GM19035 (cell line): ENCODE measurements at regions not wholly inside any gene's neighbourhood (a gene's known extent, or its start where the extent isn't known, plus 50 kb on each side); places are given as distances from the start of the nearest gene placed in this dataset.

ENCODE experiments used
- ATAC-seq: cut with Tn5 transposase; IDR thresholded peaks from one replicate; pipeline ENCODE4 v1.9.1; 2021; ENCODE audit not compliant: unreplicated experiment

- no peak for ATAC-seq
Observed at GRCh38 chr17:14690704-14691103, 389.8 kb downstream of the HS3ST3B1 start.

- ATAC-seq, result no peak
Observed at GRCh38 chr17:14688134-14688533, 387.3 kb downstream of the HS3ST3B1 start.

- no peak for ATAC-seq
Observed at GRCh38 chr17:14672830-14673229, 371.9 kb downstream of the HS3ST3B1 start.

GRCh38 chr17:14670861-14671260, 370.0 kb downstream of the HS3ST3B1 start:
- no peak for ATAC-seq

GRCh38 chr17:14664511-14664910, 363.6 kb downstream of the HS3ST3B1 start:
- ATAC-seq, result no peak

GRCh38 chr17:14641117-14641516, 340.2 kb downstream of the HS3ST3B1 start:
- no peak for ATAC-seq

- ATAC-seq, result no peak
Observed at GRCh38 chr17:14637260-14637659, 336.4 kb downstream of the HS3ST3B1 start.

- no peak for ATAC-seq
Observed at GRCh38 chr17:14630621-14631020, 329.7 kb downstream of the HS3ST3B1 start.

GRCh38 chr17:14630046-14630445, 329.2 kb downstream of the HS3ST3B1 start:
- ATAC-seq, result no peak

- no peak for ATAC-seq
Observed at GRCh38 chr17:14622615-14623101, 321.8 kb downstream of the HS3ST3B1 start.

GRCh38 chr17:14621826-14622614, 321.1 kb downstream of the HS3ST3B1 start:
- no peak for ATAC-seq

GRCh38 chr17:14619821-14620220, 318.9 kb downstream of the HS3ST3B1 start:
- no peak for ATAC-seq

GRCh38 chr17:14616528-14616927, 315.6 kb downstream of the HS3ST3B1 start:
- no peak for ATAC-seq

- ATAC-seq, result no peak
Observed at GRCh38 chr17:14605267-14605599, 304.4 kb downstream of the HS3ST3B1 start.

GRCh38 chr17:14604591-14605266, 303.8 kb downstream of the HS3ST3B1 start:
- ATAC-seq, result no peak

GRCh38 chr17:14596224-14596623, 295.3 kb downstream of the HS3ST3B1 start:
- ATAC-seq, result no peak

- ATAC-seq, result no peak
Observed at GRCh38 chr17:14595656-14596055, 294.8 kb downstream of the HS3ST3B1 start.

- no peak for ATAC-seq
Observed at GRCh38 chr17:14594690-14595089, 293.8 kb downstream of the HS3ST3B1 start.

- no peak for ATAC-seq
Observed at GRCh38 chr17:14593956-14594355, 293.1 kb downstream of the HS3ST3B1 start.

- no peak for ATAC-seq
Observed at GRCh38 chr17:14590459-14591250, 289.8 kb downstream of the HS3ST3B1 start.

GRCh38 chr17:14585099-14585498, 284.2 kb downstream of the HS3ST3B1 start:
- no peak for ATAC-seq

GRCh38 chr17:14582996-14583395, 282.1 kb downstream of the HS3ST3B1 start:
- ATAC-seq, result no peak
